Panc1 (cell line): ENCODE measurements at regions not wholly inside any gene's neighbourhood (a gene's known extent, or its start where the extent isn't known, plus 50 kb on each side); places are given as distances from the start of the nearest gene placed in this dataset.

ENCODE experiments used
- ATAC-seq: fragments of 200-7000 bp; cut with Tn5 transposase; 2 replicates; pipeline ENCODE4 v1.9.1; 2020; ENCODE audit warnings: mild to moderate bottlenecking, moderate library complexity
- BruUV-seq: library from RNA; stranded (reverse); fragments of 400-500 nt; replicated peaks from 2 replicates; lab custom pipeline; 2021; lab: Mats Ljungman, UMichigan
- CTCF ChIA-PET: fragments of 300-600 bp; sonication (Branson Sonifier 250); formaldehyde crosslinking; loops from one replicate; lab custom pipeline; 2022; ENCODE audit warnings: antibody characterized with exemption; lab: Charles Lee
- POLR2A ChIA-PET: fragments of 300-600 bp; sonication (Branson Sonifier 250); formaldehyde crosslinking; loops from one replicate; lab custom pipeline; 2022; ENCODE audit warnings: antibody characterized with exemption; lab: Charles Lee
- DNase-seq: peaks from one replicate; pipeline ENCODE4 v3.0.0-alpha.2; 2010; ENCODE audit warnings: low read depth, low spot score
- H3K27ac ChIP-seq: 2 replicates; pipeline ENCODE4 v1.5.1; 2011; ENCODE audit warnings: mild to moderate bottlenecking, low read length, inconsistent platforms
- H3K27me3 ChIP-seq: fragments of 200-500 bp; sonication (Bioruptor generic); 2 replicates; pipeline ENCODE4 v1.6.0; 2014; ENCODE audit warnings: low read length, inconsistent platforms; ENCODE audit not compliant: control insufficient read depth, insufficient read depth
- H3K36me3 ChIP-seq: fragments of 200-500 bp; sonication (Bioruptor generic); 2 replicates; pipeline ENCODE4 v1.5.1; 2014; ENCODE audit warnings: inconsistent platforms, mild to moderate bottlenecking, low read length, moderate library complexity; ENCODE audit not compliant: control insufficient read depth, insufficient read depth
- H3K4me1 ChIP-seq: 2 replicates; pipeline ENCODE4 v1.5.1; 2011; ENCODE audit warnings: inconsistent platforms, mild to moderate bottlenecking, low read length, moderate library complexity; ENCODE audit not compliant: control insufficient read depth, insufficient read depth
- H3K4me3 ChIP-seq, 2 experiments: 2 replicates each; pipeline ENCODE4 v1.5.1; 2011 to 2012; ENCODE audit warnings: low read depth in 2 of 2, low read length in 2 of 2, mild to moderate bottlenecking in 2 of 2, inconsistent platforms in 1 of 2, moderate library complexity in 1 of 2
- H3K9me3 ChIP-seq: fragments of 200-500 bp; sonication (Bioruptor generic); 2 replicates; pipeline ENCODE4 v1.5.1; 2014; ENCODE audit warnings: low read depth, mild to moderate bottlenecking, inconsistent platforms, low read length, moderate library complexity; ENCODE audit not compliant: control insufficient read depth, insufficient read depth
- CTCF ChIP-seq: fragments of 450-650 bp; IDR thresholded peaks from 2 replicates; pipeline ENCODE4 v1.5.1; 2017; ENCODE audit warnings: mild to moderate bottlenecking
- POLR2AphosphoS5 ChIP-seq: IDR thresholded peaks from 2 replicates; pipeline ENCODE4 v1.6.1; 2012; ENCODE audit warnings: mild to moderate bottlenecking, low read depth, low read length, moderate library complexity
- REST ChIP-seq, 2 experiments: IDR thresholded peaks; 2 replicates each; pipeline ENCODE4 v1.6.1; 2011 to 2012; ENCODE audit warnings: low read depth in 2 of 2, control low read depth in 1 of 2, low read length in 1 of 2, mild to moderate bottlenecking in 1 of 2, moderate library complexity in 1 of 2; ENCODE audit not compliant: insufficient read depth in 1 of 2
- SIN3A ChIP-seq: IDR thresholded peaks from 2 replicates; pipeline ENCODE4 v1.6.1; 2012; ENCODE audit warnings: low read depth, mild to moderate bottlenecking, low read length, moderate library complexity, borderline replicate concordance; ENCODE audit not compliant: insufficient read depth
- TCF7L2 ChIP-seq: IDR thresholded peaks from 2 replicates; pipeline ENCODE4 v1.6.1; 2011; ENCODE audit warnings: mild to moderate bottlenecking, low read depth, low read length, inconsistent platforms
- in situ Hi-C: cut with HindIII; loops from 2 replicates; pipeline ENCODE4 v1.10.0; 2016; ENCODE audit warnings: low sequenced_read_pairs, low pct_unique_long_range_greater_than_20kb
- intact Hi-C: fragments of 100-400 bp; cut with micrococcal nuclease; formaldehyde crosslinking; loops from one replicate; pipeline ENCODE4 v1.10.0; 2022; ENCODE audit not compliant: unreplicated experiment

GRCh38 chr2:234373481-234374149, 123.3 kb downstream of the ARL4C start:
- in situ Hi-C loops (no loop called here), intact Hi-C loops (no loop called here)
- H3K27me3 ChIP-seq, result no peaks in the 10 kb centered on the region
- H3K4me3 ChIP-seq, result no peak overlapping the region
- H3K27ac ChIP-seq, result peak overlapping the region; percentile 100
- BruUV-seq, result no TSS peak
- no peaks in the 10 kb centered on the region for H3K9me3 ChIP-seq
- TF ChIP-seq TCF7L2 (no peak), SIN3A (no peak), REST (IDR thresholded peaks at IDR 0.05; ENCODE audit: insufficient read depth in 1 of 2, low read depth in 2 of 2, low read length in 1 of 2) (no peak), POLR2AphosphoS5 (no peak), CTCF (no peak)
- H3K36me3 ChIP-seq, result no peaks in the 10 kb centered on the region
- DNase-seq (no peak), ATAC-seq (no peak)
- CTCF ChIA-PET, result no interaction called here
- POLR2A ChIA-PET, result no interaction called here
- H3K4me1 ChIP-seq, result peaks cover 49% of the 10 kb centered on the region

- no peak for TF ChIP-seq CTCF
- TF ChIP-seq TCF7L2, result no peak
- TF ChIP-seq REST (IDR thresholded peaks at IDR 0.05; ENCODE audit: insufficient read depth in 1 of 2, low read depth in 2 of 2, low read length in 1 of 2), result no peak
- no peak for TF ChIP-seq POLR2AphosphoS5
- TF ChIP-seq SIN3A, result no peak
- BruUV-seq, result no TSS peak
- H3K36me3 ChIP-seq, result no peaks in the 10 kb centered on the region
- H3K4me1 ChIP-seq, result peaks cover 54% of the 10 kb centered on the region
- H3K9me3 ChIP-seq, result no peaks in the 10 kb centered on the region
- peak overlapping the region; percentile 100 for H3K27ac ChIP-seq
- no peak for DNase-seq
- POLR2A ChIA-PET, result no interaction called here
- CTCF ChIA-PET, result no interaction called here
- ATAC-seq, result no peak
- in situ Hi-C loops, result no loop called here
- intact Hi-C loops, result no loop called here
- no peak overlapping the region for H3K4me3 ChIP-seq
- H3K27me3 ChIP-seq, result no peaks in the 10 kb centered on the region
Measured at GRCh38 chr2:234373060-234373459, 123.8 kb downstream of the ARL4C start.
